B cell (primary cell): ENCODE measurements at regions not wholly inside any gene's neighbourhood (a gene's known extent, or its start where the extent isn't known, plus 50 kb on each side); places are given as distances from the start of the nearest gene placed in this dataset.

Experiments used
- CTCF ChIP-seq: fragments of 200-600 bp; IDR thresholded peaks from one replicate; pipeline ENCODE4 v1.8.0; 2022; ENCODE audit warnings: antibody characterized with exemption, mild to moderate bottlenecking
- EZH2 ChIP-seq: IDR thresholded peaks from 2 replicates; pipeline ENCODE4 v1.6.1; 2012; ENCODE audit warnings: borderline replicate concordance, low read depth, mild to moderate bottlenecking, moderate library complexity, low read length; ENCODE audit not compliant: insufficient read depth, poor library complexity, severe bottlenecking

DNA sequence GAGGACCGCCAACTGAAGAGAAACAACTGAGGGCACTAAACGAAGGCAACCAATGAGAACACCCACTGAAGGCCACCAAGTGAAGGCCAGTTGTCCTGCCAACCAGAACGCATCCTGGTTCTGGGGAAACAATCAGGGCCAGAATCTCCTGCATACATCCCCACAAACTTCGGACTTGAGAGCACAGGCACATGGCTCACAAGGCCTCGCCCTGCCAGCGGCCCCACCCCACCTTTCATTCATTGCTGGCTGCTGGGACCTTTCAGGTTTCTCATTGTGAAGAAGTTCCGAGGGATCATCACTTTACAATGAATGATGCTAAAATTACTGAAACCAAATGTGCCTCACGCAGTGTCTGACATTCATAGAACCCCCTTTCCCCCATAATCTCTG lies 79.2 kb upstream of the ABI1 start:
- TF ChIP-seq EZH2, result no peak
- no peak for TF ChIP-seq CTCF
